Heart left ventricle (tissue), 13 donors: ENCODE measurements at regions not wholly inside any gene's neighbourhood (a gene's known extent, or its start where the extent isn't known, plus 50 kb on each side); places are given as distances from the start of the nearest gene placed in this dataset.
A peak's percentile ranks its signal among the peaks of the same experiment; 100 is the strongest.

Experiments used
- CTCF ChIP-seq, 12 donors: fragments of 200-600 bp; sonication (generic) in 4 of 12; IDR thresholded peaks; one replicate each; pipeline versions ENCODE4 v1.5.0 to v1.8.0; 2018 to 2022; ENCODE audit warnings: antibody characterized with exemption in 12 of 12, mild to moderate bottlenecking in 5 of 12
- POLR2A ChIP-seq, 2 donors: fragments of 450-650 bp; IDR thresholded peaks; one replicate each; pipeline ENCODE4 v1.6.1; 2017; ENCODE audit warnings: antibody characterized with exemption in 2 of 2, mild to moderate bottlenecking in 2 of 2, moderate library complexity in 2 of 2
- donor health status: ischemic (EF 13 %, LVEDD 7.1; RV severe dilation, severe dysfunction).
- donor health status: DM: no; HTN: yes; CAD: no.
- donor health status: DM: no; HTN: no; CAD: no.
- donor health status: ischemic (EF 25% LVEDD 6.9; RV normal size, moderate dysfunction).
- donor health status: ischemic (EF 25% LVEDD 5.7; RV mildly dilated, moderate dysfunction).
- donor health status: ischemic (EF 35%, LVEDD 5.7; RV mildly dilated, moderate dysfunction).
- donor health status: nonischemic (EF 11% LVEDD 7.7; RV severe dilation, severe dysfunction).
- donor health status: DM: yes; HTN: yes; CAD: no.
- donor health status: PGD.
- donor health status: ischemic (EF 29% LVEDD 5.4; RV normal size, mild dysfunction).
- donor health status: nonischemic (EF 23%, LVEDD 6.1; RV moderate dilation, normal function).

GRCh38 chr16:10256784-10257641 is 74.8 kb upstream of the GRIN2A start:
- TF ChIP-seq CTCF (IDR thresholded peaks at IDR 0.05), result peak; percentile 59 to 84 (median 73)
- TF ChIP-seq POLR2A (IDR thresholded peaks at IDR 0.05), result no peak
